GM19455 (cell line): ENCODE measurements at regions not wholly inside any gene's neighbourhood (a gene's known extent, or its start where the extent isn't known, plus 50 kb on each side); places are given as distances from the start of the nearest gene placed in this dataset.
"Not testable (repeated sequence)": the region's sequence is repeated elsewhere in the genome, so short reads cannot be mapped to it uniquely, and the experiment has no call there.

ENCODE experiments used
- ATAC-seq: cut with Tn5 transposase; IDR thresholded peaks from one replicate; pipeline ENCODE4 v1.9.1; 2021; ENCODE audit not compliant: unreplicated experiment

GRCh38 chr4:163077680-163078079 is 89.0 kb downstream of the NAF1 start:
- ATAC-seq: no peak

GRCh38 chr4:163072222-163072621 is 94.5 kb downstream of the NAF1 start:
- ATAC-seq: no peak

GRCh38 chr4:163071308-163071707 is 95.4 kb downstream of the NAF1 start:
- ATAC-seq: no peak

- ATAC-seq: no peak
These were observed 96.7 kb downstream of the NAF1 start for GRCh38 chr4:163070023-163070422.

- no peak for ATAC-seq
These were observed 102.8 kb downstream of the NAF1 start for GRCh38 chr4:163063891-163064290.

- peak; percentile 71 for ATAC-seq
These were observed 118.2 kb downstream of the NAF1 start for GRCh38 chr4:163048447-163048846.

- no peak for ATAC-seq
These were observed 124.4 kb downstream of the NAF1 start for GRCh38 chr4:163042306-163042705.

- ATAC-seq: no peak
These were observed 149.6 kb downstream of the NAF1 start for GRCh38 chr4:163017135-163017534.

- ATAC-seq: no peak
These were observed 153.9 kb downstream of the NAF1 start for GRCh38 chr4:163012816-163013215.

GRCh38 chr4:163003979-163004378 is 162.7 kb downstream of the NAF1 start:
- ATAC-seq: no peak

GRCh38 chr4:162988530-162988929 is 178.2 kb downstream of the NAF1 start:
- no peak for ATAC-seq

GRCh38 chr4:162985131-162985530 is 181.6 kb downstream of the NAF1 start:
- no peak for ATAC-seq

- ATAC-seq: no peak
These were observed 182.1 kb downstream of the NAF1 start for GRCh38 chr4:162984621-162985020.

- ATAC-seq: no peak
These were observed 184.9 kb downstream of the NAF1 start for GRCh38 chr4:162981823-162982222.

GRCh38 chr4:162978398-162978797 is 188.3 kb downstream of the NAF1 start:
- ATAC-seq: no peak

- no peak for ATAC-seq
These were observed 188.9 kb downstream of the NAF1 start for GRCh38 chr4:162977788-162978187.

GRCh38 chr4:162972661-162973330 is 193.9 kb downstream of the NAF1 start:
- ATAC-seq: no peak

GRCh38 chr4:162969194-162969593 is 197.5 kb downstream of the NAF1 start:
- no peak for ATAC-seq

- not testable (repeated sequence) for ATAC-seq
These were observed 200.7 kb downstream of the NAF1 start for GRCh38 chr4:162965978-162966377.

- ATAC-seq: no peak
These were observed 207.6 kb downstream of the NAF1 start for GRCh38 chr4:162959046-162959445.

GRCh38 chr4:162957521-162958143 is 209.1 kb downstream of the NAF1 start:
- ATAC-seq: no peak

GRCh38 chr4:162954976-162955375 is 211.7 kb downstream of the NAF1 start:
- no peak for ATAC-seq

GRCh38 chr4:162952232-162952631 is 214.5 kb downstream of the NAF1 start:
- ATAC-seq: no peak
